ENCODE measurements at regions not wholly inside any gene's neighbourhood (a gene's known extent, or its start where the extent isn't known, plus 50 kb on each side); places are given as distances from the start of the nearest gene placed in this dataset.

GRCh38 chr6:147973806-147974205 is 368.8 kb upstream of the SASH1 start:
- TF ChIP-seq, protein P1, sequence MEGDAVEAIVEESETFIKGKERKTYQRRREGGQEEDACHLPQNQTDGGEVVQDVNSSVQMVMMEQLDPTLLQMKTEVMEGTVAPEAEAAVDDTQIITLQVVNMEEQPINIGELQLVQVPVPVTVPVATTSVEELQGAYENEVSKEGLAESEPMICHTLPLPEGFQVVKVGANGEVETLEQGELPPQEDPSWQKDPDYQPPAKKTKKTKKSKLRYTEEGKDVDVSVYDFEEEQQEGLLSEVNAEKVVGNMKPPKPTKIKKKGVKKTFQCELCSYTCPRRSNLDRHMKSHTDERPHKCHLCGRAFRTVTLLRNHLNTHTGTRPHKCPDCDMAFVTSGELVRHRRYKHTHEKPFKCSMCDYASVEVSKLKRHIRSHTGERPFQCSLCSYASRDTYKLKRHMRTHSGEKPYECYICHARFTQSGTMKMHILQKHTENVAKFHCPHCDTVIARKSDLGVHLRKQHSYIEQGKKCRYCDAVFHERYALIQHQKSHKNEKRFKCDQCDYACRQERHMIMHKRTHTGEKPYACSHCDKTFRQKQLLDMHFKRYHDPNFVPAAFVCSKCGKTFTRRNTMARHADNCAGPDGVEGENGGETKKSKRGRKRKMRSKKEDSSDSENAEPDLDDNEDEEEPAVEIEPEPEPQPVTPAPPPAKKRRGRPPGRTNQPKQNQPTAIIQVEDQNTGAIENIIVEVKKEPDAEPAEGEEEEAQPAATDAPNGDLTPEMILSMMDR (IDR thresholded peaks at IDR 0.05; ENCODE audit: borderline replicate concordance, extremely low read depth, low read length, poor library complexity, severe bottlenecking): no peak
- TF ChIP-seq EZH2 (IDR thresholded peaks at IDR 0.05; ENCODE audit: borderline replicate concordance, low read depth, low read length, severe bottlenecking): no peak
